Left ventricle myocardium superior (tissue), 1 donor: ENCODE measurements at regions not wholly inside any gene's neighbourhood (a gene's known extent, or its start where the extent isn't known, plus 50 kb on each side); places are given as distances from the start of the nearest gene placed in this dataset.
A peak's percentile ranks its signal among the peaks of the same experiment; 100 is the strongest.

Experiments used
- ATAC-seq: fragments of 200-7000 bp; cut with Tn5 transposase; one replicate; pipeline ENCODE4 v1.9.1; 2020; ENCODE audit warnings: mild to moderate bottlenecking, moderate library complexity
- DNase-seq: peaks from one replicate; pipeline ENCODE4 v3.0.0-alpha.2; 2020
- intact Hi-C: fragments of 100-400 bp; cut with micrococcal nuclease; formaldehyde crosslinking; loops from one replicate; pipeline ENCODE4 v1.11.0; 2022
- donor health status: DM: no; HTN: yes; CAD: no; lungs with severe emphysema.

GRCh38 chr11:69883292-69884255, 64.4 kb upstream of the FGF3 start:
- intact Hi-C loops, result loop anchor here (10.0 kb wide), 1 partner anchor 189 kb away; no protein-coding TSS in a partner anchor
- ATAC-seq, result no peak
- DNase-seq, result no peak

- ATAC-seq (no peak), DNase-seq (no peak)
- intact Hi-C loops, result loop anchor here (10.0 kb wide), 1 partner anchor 189 kb away; no protein-coding TSS in a partner anchor
These were observed 65.1 kb upstream of the FGF3 start for GRCh38 chr11:69884286-69884685.

DNA sequence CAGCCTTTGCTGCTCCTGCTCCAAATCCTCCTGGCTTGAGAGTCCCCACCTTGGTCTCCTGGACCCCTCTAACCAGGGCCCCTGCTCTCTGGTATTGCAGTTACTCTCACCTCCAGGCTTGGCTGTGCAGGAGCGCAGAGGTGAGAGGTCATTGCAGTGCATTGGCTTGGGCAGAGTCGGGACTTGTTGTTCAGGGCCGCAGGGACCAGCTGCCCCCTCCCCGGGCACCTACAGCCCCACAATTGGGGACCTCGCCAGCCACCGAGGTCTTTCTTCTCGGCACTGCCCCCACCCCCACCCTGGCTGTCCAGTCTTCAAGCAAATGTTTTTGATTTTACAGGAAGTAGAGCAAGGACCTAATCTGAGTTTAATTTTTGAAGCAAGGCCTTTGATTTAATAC, 65.5 kb upstream of the FGF3 start:
- intact Hi-C loops, result loop anchor here (10.0 kb wide), 1 partner anchor 190 kb away; no protein-coding TSS in a partner anchor
- ATAC-seq (no peak), DNase-seq (no peak)

- intact Hi-C loops, result loop anchor here (10.0 kb wide), 1 partner anchor 193 kb away; no protein-coding TSS in a partner anchor
- no peak for DNase-seq
- no peak for ATAC-seq
These were observed 68.1 kb upstream of the FGF3 start for GRCh38 chr11:69887330-69887729.

DNA sequence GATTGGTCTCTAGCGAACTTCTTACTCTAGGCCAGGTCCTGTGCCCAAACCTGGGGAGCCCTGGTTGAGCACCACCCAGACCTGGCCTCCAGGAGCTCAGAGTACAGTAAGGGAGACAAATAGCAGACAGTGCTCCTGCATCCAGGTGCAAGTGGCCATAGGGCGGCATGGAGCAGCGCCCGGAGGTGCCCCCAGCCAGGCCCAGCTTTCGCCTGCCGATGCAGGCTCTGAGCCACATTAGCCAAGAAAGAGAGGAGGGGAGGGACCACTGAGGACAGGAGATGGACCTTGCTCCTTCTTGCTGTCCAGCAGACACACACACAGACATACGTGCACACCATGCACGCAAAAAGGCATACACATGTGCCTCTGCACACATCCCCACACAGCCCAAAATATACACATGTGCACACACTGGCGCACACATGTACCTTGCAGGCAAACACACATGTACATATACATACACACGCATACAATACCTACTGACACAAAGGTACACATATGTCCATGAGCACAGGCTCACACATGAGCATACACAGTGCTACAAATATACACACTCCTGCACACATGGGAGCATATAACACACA, 68.7 kb upstream of the FGF3 start:
- intact Hi-C loops, result loop anchor here (10.0 kb wide), 1 partner anchor 193 kb away; no protein-coding TSS in a partner anchor
- no peak for ATAC-seq
- peak; percentile 6 for DNase-seq

DNA sequence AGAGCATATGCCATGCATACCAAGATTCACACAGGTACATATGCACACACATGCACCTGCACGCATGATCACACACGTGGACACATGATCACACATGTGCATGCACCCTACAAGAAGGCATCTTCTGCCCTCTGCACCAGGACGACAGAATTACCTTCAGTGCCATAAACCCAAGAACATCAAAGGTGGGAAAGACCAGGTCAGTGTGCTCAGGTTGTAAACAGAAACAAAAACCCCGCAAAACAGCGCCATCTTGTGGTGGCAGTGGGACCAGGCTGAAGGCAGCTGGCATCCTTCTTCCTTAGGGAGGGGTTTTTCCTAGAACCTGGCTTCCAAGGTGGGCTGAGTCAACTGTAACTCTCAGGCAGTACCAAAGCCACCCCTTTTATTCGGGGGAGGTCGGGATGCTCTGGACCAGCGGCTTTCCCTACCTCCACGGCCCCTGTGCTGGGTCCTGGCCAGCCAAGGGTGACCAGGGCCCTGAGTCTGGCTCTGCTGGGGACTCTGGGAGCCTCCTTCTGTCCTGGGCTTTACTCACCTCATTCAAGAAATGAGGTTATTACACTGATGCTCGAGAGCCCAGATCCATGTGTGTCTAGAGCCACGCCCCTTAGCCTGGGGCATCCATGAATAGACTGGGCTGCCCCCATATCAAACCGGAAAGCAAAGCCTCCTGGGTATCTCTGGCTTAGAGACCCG, 69.4 kb upstream of the FGF3 start:
- intact Hi-C loops, result loop anchor here (10.0 kb wide), 1 partner anchor 194 kb away; no protein-coding TSS in a partner anchor
- ATAC-seq (peak; percentile 66), DNase-seq (peak; percentile 70)

DNA sequence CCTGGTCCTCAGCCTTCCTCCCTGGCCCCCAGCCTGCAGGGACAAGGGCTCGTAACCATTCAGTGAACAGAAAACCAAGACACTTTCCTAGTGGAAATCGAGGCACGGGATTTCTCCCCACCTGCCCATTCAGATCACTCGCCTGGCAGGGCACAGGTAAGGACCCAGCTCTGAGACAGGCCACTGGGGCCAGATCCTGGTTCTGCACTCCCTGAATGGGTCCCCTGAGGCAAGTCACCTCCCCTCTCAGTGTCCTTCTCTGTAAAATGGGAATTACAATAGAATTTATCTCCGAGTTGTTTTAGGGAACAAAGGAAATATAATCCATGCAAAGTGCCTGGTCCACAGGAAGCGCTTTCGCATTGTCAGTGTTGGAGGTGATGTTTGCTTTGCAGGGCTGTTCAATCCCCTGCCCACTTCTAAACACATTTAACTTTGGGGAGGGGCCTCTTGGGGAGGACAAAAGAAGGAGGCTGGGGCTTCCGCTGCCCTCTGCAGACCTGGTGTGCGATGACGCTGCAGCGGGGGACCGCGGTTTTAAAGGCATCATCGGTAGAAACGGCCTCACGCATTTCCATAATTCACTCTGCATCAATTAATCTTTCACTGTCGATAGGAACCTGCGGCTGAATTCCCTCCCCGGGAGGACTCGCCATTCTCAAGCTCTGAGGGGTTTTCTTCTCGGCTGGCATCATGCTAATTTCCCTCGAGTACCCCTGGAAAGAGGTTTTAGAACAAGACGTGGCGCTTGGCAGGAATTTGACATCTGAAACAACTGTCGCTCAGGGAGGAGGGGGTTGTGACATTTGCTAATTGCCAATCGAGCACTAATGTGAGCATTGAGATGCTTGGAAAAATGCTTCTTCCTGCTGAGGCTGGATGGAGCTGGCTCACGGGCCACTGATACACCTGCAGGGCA, 70.4 kb upstream of the FGF3 start:
- no peak for ATAC-seq

GRCh38 chr11:69890476-69890875, 71.3 kb upstream of the FGF3 start:
- intact Hi-C loops, result no loop called here
- ATAC-seq (no peak), DNase-seq (peak; percentile 7)

More for the DNA sequence above, 70.4 kb upstream of the FGF3 start:
- peak; percentile 11 for DNase-seq
- intact Hi-C loops, result loop anchor here (10.0 kb wide), 1 partner anchor 195 kb away; no protein-coding TSS in a partner anchor

GRCh38 chr11:69891421-69892236, 72.4 kb upstream of the FGF3 start:
- intact Hi-C loops, result no loop called here
- ATAC-seq (no peak), DNase-seq (peak; percentile 35)

GRCh38 chr11:69892237-69892985, 73.2 kb upstream of the FGF3 start:
- DNase-seq, result peak; percentile 18
- no peak for ATAC-seq
- intact Hi-C loops, result no loop called here

GRCh38 chr11:69892986-69893555, 73.9 kb upstream of the FGF3 start:
- intact Hi-C loops, result no loop called here
- DNase-seq (peak; percentile 21), ATAC-seq (no peak)

DNA sequence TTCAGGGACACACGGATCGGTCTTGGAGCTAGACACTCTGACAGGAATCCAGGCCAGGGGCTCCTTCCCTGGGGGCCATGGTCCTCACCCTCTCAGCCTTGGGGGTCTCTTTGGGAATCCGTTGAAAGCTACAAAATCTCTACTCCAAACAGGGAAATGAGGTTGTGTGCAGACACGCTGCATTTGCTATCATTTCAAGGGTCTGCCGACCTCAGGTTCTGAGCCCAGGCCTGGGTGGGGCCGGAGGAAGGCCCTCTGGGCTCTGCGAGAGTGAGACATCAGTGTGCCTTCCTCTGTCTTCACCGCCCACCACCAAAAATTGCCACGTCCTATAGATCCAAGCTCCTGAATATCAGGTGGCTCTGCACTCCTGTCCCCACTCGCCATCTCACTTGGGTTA, 74.4 kb upstream of the FGF3 start:
- ATAC-seq (no peak), DNase-seq (no peak)
- intact Hi-C loops, result no loop called here

- intact Hi-C loops, result no loop called here
- DNase-seq (peak; percentile 12), ATAC-seq (no peak)
These were observed 75.0 kb upstream of the FGF3 start for GRCh38 chr11:69894181-69894611.

DNA sequence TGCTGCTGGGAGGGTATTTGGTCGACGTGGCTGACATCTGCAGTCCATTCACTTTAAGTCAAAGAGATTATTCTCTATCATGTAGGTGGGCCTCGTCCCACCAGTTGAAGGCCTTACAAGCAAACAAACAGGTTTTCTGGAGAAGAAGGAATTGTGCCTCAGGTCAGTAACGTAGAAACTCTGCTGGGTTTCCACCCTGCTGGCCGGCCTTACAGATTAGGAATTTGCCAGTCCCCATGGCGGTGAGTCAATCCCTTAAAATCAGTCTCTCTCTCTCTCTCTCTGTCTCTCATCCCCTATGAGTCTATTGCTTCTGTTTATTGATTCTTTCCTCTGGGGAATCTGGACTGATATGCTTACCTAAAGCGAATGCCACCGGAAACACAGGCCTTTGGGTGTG, 75.4 kb upstream of the FGF3 start:
- no peak for DNase-seq
- intact Hi-C loops, result no loop called here

DNA sequence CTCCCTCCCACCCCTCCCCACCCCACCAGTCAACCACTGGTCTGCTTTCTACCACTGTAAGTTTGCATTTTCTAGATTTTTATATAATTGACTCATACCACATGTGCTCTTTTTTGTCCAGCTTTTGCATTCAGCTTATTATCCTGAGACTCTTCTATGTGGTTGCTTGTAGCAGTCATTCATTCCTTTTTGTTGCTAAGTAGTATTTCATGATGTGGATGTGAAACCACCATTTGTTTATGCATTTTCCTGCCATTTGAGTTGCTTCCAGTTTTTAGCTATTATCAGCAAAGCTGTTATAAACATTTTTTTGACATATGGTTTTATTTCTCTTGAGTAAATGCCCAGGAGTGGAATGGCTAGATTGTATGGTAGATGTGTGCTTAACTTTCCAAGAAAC, 77.0 kb upstream of the FGF3 start:
- ATAC-seq (no peak), DNase-seq (no peak)
- intact Hi-C loops, result no loop called here

More for the DNA sequence above, 75.4 kb upstream of the FGF3 start:
- no peak for ATAC-seq

DNA sequence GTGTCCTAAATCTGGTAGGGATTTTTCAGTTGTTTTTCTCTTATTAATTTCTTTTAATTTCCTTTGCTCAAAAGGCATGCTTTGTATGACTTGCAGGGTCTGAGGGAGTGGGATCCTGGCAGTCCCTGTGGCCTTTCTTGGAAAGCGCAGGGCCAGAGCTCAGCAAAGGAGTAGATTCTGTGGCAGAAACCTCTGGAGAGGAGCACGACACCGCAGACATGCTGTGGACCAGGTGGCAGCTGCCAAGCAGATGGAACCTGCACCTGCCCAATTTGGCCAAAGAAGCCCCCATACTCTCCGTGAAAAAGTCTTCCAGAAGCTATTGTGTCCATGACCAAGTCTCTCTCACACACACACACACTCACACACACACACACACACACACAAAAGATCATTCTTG, 78.9 kb upstream of the FGF3 start:
- no peak for DNase-seq
- no peak for ATAC-seq
- intact Hi-C loops, result no loop called here
